Urothelium cell line (cell line): ENCODE measurements at regions not wholly inside any gene's neighbourhood (a gene's known extent, or its start where the extent isn't known, plus 50 kb on each side); places are given as distances from the start of the nearest gene placed in this dataset.

Experiments
- DNase-seq: peaks from one replicate; pipeline ENCODE4 v3.0.0; 2011; ENCODE audit warnings: low spot score, mixed read lengths
- FAIRE-seq: peaks from 2 replicates; lab custom pipeline; 2011; peaks lifted over from hg19 to GRCh38; lab: Jason Lieb, UNC

- FAIRE-seq (no peak), DNase-seq (no peak)
Observed at GRCh38 chr7:94054130-94054529, 50.0 kb upstream of the BET1 start.

- FAIRE-seq (no peak), DNase-seq (no peak)
Observed at GRCh38 chr7:94055963-94056362, 51.8 kb upstream of the BET1 start.

GRCh38 chr7:94056796-94057207 lies 52.6 kb upstream of the BET1 start:
- peak; percentile 52 for DNase-seq
- no peak for FAIRE-seq

- FAIRE-seq (no peak), DNase-seq (no peak)
Observed at GRCh38 chr7:94057955-94058354, 53.8 kb upstream of the BET1 start.

- DNase-seq (no peak), FAIRE-seq (no peak)
Observed at GRCh38 chr7:94059746-94060145, 55.6 kb upstream of the BET1 start.

- peak; percentile 72 for FAIRE-seq
- peak; percentile 54 for DNase-seq
Observed at GRCh38 chr7:94060752-94061151, 56.6 kb upstream of the BET1 start.

- FAIRE-seq (no peak), DNase-seq (no peak)
Observed at GRCh38 chr7:94061326-94061725, 57.2 kb upstream of the BET1 start.

GRCh38 chr7:94062372-94062771 lies 58.2 kb upstream of the BET1 start:
- no peak for DNase-seq
- no peak for FAIRE-seq

- no peak for DNase-seq
Observed at GRCh38 chr7:94064541-94065191, 60.5 kb upstream of the BET1 start.

GRCh38 chr7:94067047-94067446 lies 62.9 kb upstream of the BET1 start:
- peak; percentile 20 for FAIRE-seq
- DNase-seq: no peak

More at GRCh38 chr7:94064541-94065191, 60.5 kb upstream of the BET1 start:
- no peak for FAIRE-seq

- FAIRE-seq (no peak), DNase-seq (no peak)
Observed at GRCh38 chr7:94067506-94067905, 63.4 kb upstream of the BET1 start.

- DNase-seq (no peak), FAIRE-seq (no peak)
Observed at GRCh38 chr7:94069162-94069739, 65.1 kb upstream of the BET1 start.

- no peak for FAIRE-seq
- no peak for DNase-seq
Observed at GRCh38 chr7:94080551-94080950, 76.4 kb upstream of the BET1 start.

- FAIRE-seq: no peak
- no peak for DNase-seq
Observed at GRCh38 chr7:94082126-94082525, 78.0 kb upstream of the BET1 start.

GRCh38 chr7:94087664-94088352 lies 83.7 kb upstream of the BET1 start:
- DNase-seq (peak; percentile 82), FAIRE-seq (peak; percentile 97)

- DNase-seq (no peak), FAIRE-seq (no peak)
Observed at GRCh38 chr7:94088560-94088959, 84.4 kb upstream of the BET1 start.

- peak; percentile 53 for FAIRE-seq
Observed at GRCh38 chr7:94089806-94090205, 85.7 kb upstream of the BET1 start.

GRCh38 chr7:94092980-94093379 lies 88.8 kb upstream of the BET1 start:
- DNase-seq (no peak), FAIRE-seq (no peak)

More at GRCh38 chr7:94089806-94090205, 85.7 kb upstream of the BET1 start:
- DNase-seq: no peak

GRCh38 chr7:94094298-94094697 lies 90.1 kb upstream of the BET1 start:
- FAIRE-seq: no peak
- no peak for DNase-seq

GRCh38 chr7:94095316-94096009 lies 91.3 kb upstream of the BET1 start:
- FAIRE-seq (peak; percentile 5), DNase-seq (no peak)

GRCh38 chr7:94099679-94100078 lies 95.5 kb upstream of the BET1 start:
- peak; percentile 81 for FAIRE-seq

More at GRCh38 chr7:94099679-94100078, 95.5 kb upstream of the BET1 start:
- DNase-seq: no peak
